IPS-18c (cell line): ENCODE measurements at regions not wholly inside any gene's neighbourhood (a gene's known extent, or its start where the extent isn't known, plus 50 kb on each side); places are given as distances from the start of the nearest gene placed in this dataset.
"Not testable (repeated sequence)": the region's sequence is repeated elsewhere in the genome, so short reads cannot be mapped to it uniquely, and the experiment has no call there.

ENCODE experiments used
- H3K4me3 ChIP-seq: 2 replicates; pipeline ENCODE4 v1.7.0; 2013; ENCODE audit warnings: low read depth, mild to moderate bottlenecking, low read length, moderate library complexity; ENCODE audit not compliant: insufficient read depth
- H3K9me3 ChIP-seq: one replicate; pipeline ENCODE4 v1.6.1; 2013; ENCODE audit warnings: mild to moderate bottlenecking, low read length, moderate library complexity; ENCODE audit not compliant: control insufficient read depth, insufficient read depth

GRCh38 chr14:45904314-45904713, 651.3 kb upstream of the MIS18BP1 start:
- Histone ChIP-seq H3K4me3 (no peak overlapping the region), H3K9me3 (no peaks in the 10 kb centered on the region)

- Histone ChIP-seq H3K4me3 (no peak overlapping the region), H3K9me3 (no peaks in the 10 kb centered on the region)
These were observed 649.2 kb upstream of the MIS18BP1 start for GRCh38 chr14:45902241-45902640.

GRCh38 chr14:45897439-45897838, 644.4 kb upstream of the MIS18BP1 start:
- no peak overlapping the region for H3K4me3 ChIP-seq
- H3K9me3 ChIP-seq: no peaks in the 10 kb centered on the region

GRCh38 chr14:45893127-45893526, 640.1 kb upstream of the MIS18BP1 start:
- Histone ChIP-seq H3K4me3 (no peak overlapping the region), H3K9me3 (no peaks in the 10 kb centered on the region)

- 0 out of 2 replicates have a peak overlapping the region, but pooled peaks have one; percentile 16 for H3K4me3 ChIP-seq
- H3K9me3 ChIP-seq: no peaks in the 10 kb centered on the region
These were observed 638.5 kb upstream of the MIS18BP1 start for GRCh38 chr14:45891417-45892080.

GRCh38 chr14:45888766-45889285, 635.8 kb upstream of the MIS18BP1 start:
- H3K4me3 ChIP-seq, H3K9me3 ChIP-seq: not testable (repeated sequence)

DNA sequence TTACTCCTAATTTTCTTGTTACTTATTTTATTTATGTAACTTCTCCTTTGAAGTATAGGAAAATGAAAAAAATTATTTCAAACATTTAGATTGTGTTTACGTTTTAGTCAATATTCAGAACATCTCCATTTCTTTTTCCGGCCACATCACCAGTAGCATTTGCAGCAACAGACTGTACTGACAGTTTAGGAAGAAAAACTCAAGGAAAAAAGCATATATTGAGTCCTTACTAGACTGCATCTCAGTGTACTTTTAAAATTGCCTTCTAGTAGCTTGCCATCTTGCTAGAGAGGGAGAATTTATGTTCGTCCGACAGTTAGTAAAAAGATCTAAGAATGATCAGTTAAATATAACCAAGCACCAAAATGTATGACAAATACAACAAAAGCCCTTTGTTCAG, 625.0 kb upstream of the MIS18BP1 start:
- Histone ChIP-seq H3K4me3 (no peak overlapping the region), H3K9me3 (no peaks in the 10 kb centered on the region)

- Histone ChIP-seq H3K4me3 (no peak overlapping the region), H3K9me3 (peaks cover 4% of the 10 kb centered on the region)
These were observed 615.9 kb upstream of the MIS18BP1 start for GRCh38 chr14:45868863-45869262.

DNA sequence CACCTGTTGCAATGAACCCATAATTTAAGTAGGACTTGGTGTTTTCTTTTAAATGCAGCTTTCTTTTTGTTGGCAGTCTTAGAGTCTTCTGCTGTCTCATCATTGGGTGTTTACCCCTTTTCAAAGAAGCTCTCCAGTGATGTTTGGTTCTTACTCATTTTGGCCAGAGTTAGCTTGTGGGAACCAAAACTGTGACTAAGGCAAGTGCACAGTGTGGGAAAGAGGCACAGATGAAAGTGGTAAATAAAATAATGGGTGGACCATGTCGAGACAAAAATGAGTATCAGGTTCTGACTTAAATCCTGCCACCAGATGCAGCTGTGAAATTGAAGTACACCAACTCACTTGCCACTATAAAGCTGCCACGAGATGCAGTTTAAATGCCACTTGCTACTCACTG, 615.4 kb upstream of the MIS18BP1 start:
- Histone ChIP-seq H3K9me3 (peaks cover 4% of the 10 kb centered on the region), H3K4me3 (no peak overlapping the region)

- Histone ChIP-seq H3K4me3 (no peak overlapping the region), H3K9me3 (peaks cover 4% of the 10 kb centered on the region)
These were observed 614.3 kb upstream of the MIS18BP1 start for GRCh38 chr14:45867046-45867894.

DNA sequence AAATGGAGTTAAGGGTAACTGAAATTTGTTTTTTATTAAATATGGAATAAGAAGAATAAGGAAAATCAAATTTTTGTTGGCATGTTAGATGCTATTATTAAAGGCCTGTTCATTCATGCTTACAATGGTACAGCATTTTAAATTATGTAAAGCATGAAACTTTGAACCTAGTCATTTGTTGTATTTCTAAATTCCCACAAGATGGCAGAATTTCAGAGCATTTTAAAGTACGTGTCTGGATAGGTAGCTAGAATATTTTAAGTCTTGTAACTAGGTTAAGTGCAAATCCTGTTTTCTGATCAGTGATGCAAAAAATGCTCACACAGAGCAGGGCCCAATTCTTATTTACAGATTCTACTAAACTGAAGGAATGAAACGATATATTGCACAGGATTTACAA, 585.6 kb upstream of the MIS18BP1 start:
- Histone ChIP-seq H3K9me3 (no peaks in the 10 kb centered on the region), H3K4me3 (no peak overlapping the region)

GRCh38 chr14:45819107-45819506, 566.1 kb upstream of the MIS18BP1 start:
- Histone ChIP-seq H3K9me3 (no peaks in the 10 kb centered on the region), H3K4me3 (no peak overlapping the region)

DNA sequence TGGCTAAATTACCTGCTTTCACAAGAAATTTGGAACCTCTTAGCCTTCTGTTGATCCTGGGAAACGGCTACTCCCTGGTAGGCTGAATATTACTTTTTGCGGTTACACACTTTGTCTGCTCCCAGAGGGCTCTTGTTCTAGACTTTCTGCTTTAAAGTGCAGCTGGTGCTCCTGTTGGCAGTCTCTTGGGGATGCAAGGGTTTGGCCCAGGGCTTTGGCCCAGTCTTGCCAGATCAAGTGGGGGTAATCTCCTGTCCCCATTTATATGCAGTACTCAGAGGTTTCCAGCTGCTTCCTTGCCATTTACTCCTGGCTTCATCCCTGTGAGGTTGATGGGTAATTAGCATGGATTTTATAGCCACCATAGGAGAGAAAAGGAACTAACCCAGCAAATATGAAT, 558.2 kb upstream of the MIS18BP1 start:
- Histone ChIP-seq H3K9me3 (no peaks in the 10 kb centered on the region), H3K4me3 (no peak overlapping the region)

GRCh38 chr14:45810152-45810872, 557.3 kb upstream of the MIS18BP1 start:
- Histone ChIP-seq H3K9me3 (no peaks in the 10 kb centered on the region), H3K4me3 (no peak overlapping the region)

GRCh38 chr14:45807178-45807899, 554.3 kb upstream of the MIS18BP1 start:
- Histone ChIP-seq H3K4me3 (no peak overlapping the region), H3K9me3 (no peaks in the 10 kb centered on the region)

DNA sequence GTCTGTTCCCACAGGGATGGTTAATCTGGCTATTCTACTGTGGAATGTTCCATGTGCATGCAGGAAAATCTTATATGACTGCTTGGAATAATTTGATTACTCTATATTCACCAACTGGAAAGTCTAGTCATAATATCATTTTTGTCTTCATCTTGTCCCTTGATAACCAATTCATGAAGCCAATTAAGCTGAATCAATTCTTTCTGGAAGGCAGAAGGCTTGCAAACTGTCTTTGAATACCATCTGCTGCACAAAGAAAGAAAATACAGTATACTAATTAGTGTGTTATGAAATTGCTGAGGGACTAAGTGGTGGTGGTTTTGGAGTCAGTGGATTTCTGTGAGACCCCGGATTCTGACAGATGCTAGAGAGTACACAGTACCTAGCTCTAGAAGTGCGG, 546.5 kb upstream of the MIS18BP1 start:
- H3K9me3 ChIP-seq: no peaks in the 10 kb centered on the region
- no peak overlapping the region for H3K4me3 ChIP-seq

DNA sequence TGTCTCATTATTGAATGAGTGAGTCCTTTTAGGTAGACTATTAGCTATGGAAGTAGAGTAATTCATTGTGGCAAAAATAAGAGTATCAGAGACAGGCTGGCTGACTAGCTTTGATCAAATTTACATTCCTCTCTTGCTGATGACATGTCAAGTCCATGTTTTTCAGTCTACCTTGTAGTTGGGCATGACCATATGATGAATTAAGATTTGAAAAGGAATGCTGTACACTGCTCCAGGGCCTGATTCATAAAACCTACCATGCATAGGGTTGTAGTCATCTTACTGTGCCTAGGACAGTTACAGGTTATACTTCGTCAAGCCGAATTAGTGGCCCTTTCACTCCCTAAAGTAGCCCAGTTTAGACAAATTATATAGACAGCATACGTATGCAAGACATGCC, 545.7 kb upstream of the MIS18BP1 start:
- no peaks in the 10 kb centered on the region for H3K9me3 ChIP-seq
- no peak overlapping the region for H3K4me3 ChIP-seq
